ENCODE measurements at regions not wholly inside any gene's neighbourhood (a gene's known extent, or its start where the extent isn't known, plus 50 kb on each side); places are given as distances from the start of the nearest gene placed in this dataset.

DNA sequence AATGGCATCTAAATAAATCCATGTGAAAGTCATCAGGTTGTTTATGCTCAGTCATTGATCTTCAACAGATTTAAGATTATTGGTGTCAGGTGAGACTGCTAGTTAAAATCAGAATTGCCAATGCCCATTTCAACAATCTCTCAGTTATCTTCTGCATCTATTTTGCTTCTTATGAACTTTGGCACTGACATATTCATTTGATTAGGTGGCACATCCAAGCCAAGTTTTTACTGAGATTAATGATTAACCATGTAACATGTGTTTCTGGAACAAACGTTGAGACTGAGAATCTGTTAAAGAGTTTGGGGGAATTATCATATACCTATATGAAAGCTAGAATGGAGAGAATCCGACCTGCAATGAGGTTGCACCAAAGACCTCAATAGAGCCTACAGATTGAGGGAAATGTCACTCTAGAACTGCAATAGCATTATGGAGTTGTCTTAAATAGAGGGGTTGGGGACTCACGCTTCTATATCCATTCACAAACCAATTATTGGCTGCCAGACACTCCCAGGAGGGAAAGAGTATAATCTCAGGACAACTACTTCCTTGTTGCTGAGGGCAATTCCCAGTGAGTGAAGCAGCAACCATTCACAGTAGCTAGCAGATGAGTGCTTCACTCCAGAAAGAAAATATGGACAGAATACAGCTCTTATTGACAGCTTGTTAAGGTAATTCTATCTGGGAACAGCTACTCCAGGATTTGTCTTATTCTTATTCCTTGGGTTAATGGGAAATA is 891.3 kb downstream of the SQOR start:
- 86% methylated on average over 3 of the region's 3 CpGs for WGBS
- no peaks in the 10 kb centered on the region for H3K36me3 ChIP-seq (ENCODE audit: control insufficient read depth in 2 of 2, insufficient read depth in 2 of 2, low read length in 1 of 2)

DNA sequence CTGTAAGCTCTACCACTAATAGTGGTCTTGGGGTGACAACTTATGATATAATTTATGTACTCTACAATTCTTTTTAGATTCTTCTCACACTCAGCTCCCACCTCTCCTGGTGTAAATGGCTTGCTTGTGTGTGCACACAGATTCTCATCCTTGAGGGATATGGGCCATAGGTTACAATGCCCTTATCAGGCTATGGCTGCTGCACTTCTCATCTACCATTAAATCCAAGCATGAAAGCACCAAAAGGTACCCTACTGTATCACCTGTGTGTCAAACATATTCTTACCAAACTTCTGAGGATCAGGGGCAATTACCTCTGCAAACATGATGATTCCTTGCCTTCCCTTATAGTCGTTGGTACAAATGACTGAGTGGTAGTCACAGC is 891.9 kb downstream of the SQOR start:
- DNase-seq (ENCODE audit: low read depth in 6 of 9, low spot score in 9 of 9) = no peak
- no peaks in the 10 kb centered on the region for H3K27me3 ChIP-seq (ENCODE audit: control insufficient read depth in 2 of 2, insufficient read depth in 1 of 2, low read length in 1 of 2)
- H3K27ac ChIP-seq (ENCODE audit: low read depth in 1 of 2, low read length in 1 of 2) = no peak overlapping the region
- H3K4me1 ChIP-seq (ENCODE audit: control insufficient read depth in 2 of 2, insufficient read depth in 2 of 2, low read length in 2 of 2) = no peaks in the 10 kb centered on the region
- no peak overlapping the region for H3K4me3 ChIP-seq (ENCODE audit: low read length in 2 of 2)
- WGBS = 68% methylated on average over 1 of the region's 1 CpG
- H3K9me3 ChIP-seq (ENCODE audit: control insufficient read depth in 2 of 2, insufficient read depth in 1 of 2, low read length in 1 of 2) = no peaks in the 10 kb centered on the region
- H3K36me3 ChIP-seq (ENCODE audit: control insufficient read depth in 2 of 2, insufficient read depth in 2 of 2, low read length in 1 of 2) = no peaks in the 10 kb centered on the region

More for the DNA sequence above, 891.3 kb downstream of the SQOR start:
- H3K9me3 ChIP-seq (ENCODE audit: control insufficient read depth in 2 of 2, insufficient read depth in 1 of 2, low read length in 1 of 2) = no peaks in the 10 kb centered on the region
- no peaks in the 10 kb centered on the region for H3K4me1 ChIP-seq (ENCODE audit: control insufficient read depth in 2 of 2, insufficient read depth in 2 of 2, low read length in 2 of 2)
- no peak overlapping the region for H3K27ac ChIP-seq (ENCODE audit: low read depth in 1 of 2, low read length in 1 of 2)
- H3K27me3 ChIP-seq (ENCODE audit: control insufficient read depth in 2 of 2, insufficient read depth in 1 of 2, low read length in 1 of 2) = no peaks in the 10 kb centered on the region
- no peak overlapping the region for H3K4me3 ChIP-seq (ENCODE audit: low read length in 2 of 2)
- no peak for DNase-seq (ENCODE audit: low read depth in 6 of 9, low spot score in 9 of 9)

DNA sequence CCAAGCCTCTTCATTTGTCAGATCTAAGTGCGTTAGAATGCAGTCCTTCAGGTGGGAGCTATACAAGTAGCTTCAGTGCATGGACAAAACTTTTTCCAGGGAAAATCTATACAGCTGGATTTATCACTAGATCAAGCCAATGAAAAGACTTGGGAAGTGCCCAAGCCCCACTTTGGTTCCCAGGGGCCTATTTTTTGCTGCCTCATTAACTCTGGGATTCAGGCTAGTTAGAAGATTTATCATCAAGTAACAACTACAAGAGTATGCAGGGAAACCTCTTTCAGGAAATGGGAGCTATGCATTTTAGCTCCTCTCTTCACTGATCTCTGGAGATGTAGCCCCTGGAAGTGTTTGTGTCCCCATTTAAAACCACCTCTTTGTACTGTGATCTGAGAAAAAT is 908.8 kb downstream of the SQOR start:
- 93% methylated on average over 1 of the region's 1 CpG for WGBS
- Histone ChIP-seq H3K36me3 (ENCODE audit: control insufficient read depth in 2 of 2, insufficient read depth in 2 of 2, low read length in 1 of 2) (no peaks in the 10 kb centered on the region), H3K27me3 (ENCODE audit: control insufficient read depth in 2 of 2, insufficient read depth in 1 of 2, low read length in 1 of 2) (no peaks in the 10 kb centered on the region), H3K4me3 (ENCODE audit: low read length in 2 of 2) (no peak overlapping the region), H3K4me1 (ENCODE audit: control insufficient read depth in 2 of 2, insufficient read depth in 2 of 2, low read length in 2 of 2) (no peaks in the 10 kb centered on the region), H3K27ac (ENCODE audit: low read depth in 1 of 2, low read length in 1 of 2) (no peak overlapping the region), H3K9me3 (ENCODE audit: control insufficient read depth in 2 of 2, insufficient read depth in 1 of 2, low read length in 1 of 2) (peaks cover 0 to 2% of the 10 kb centered on the region in 2 donors)
- DNase-seq (ENCODE audit: low read depth in 6 of 9, low spot score in 9 of 9) = no peak

DNA sequence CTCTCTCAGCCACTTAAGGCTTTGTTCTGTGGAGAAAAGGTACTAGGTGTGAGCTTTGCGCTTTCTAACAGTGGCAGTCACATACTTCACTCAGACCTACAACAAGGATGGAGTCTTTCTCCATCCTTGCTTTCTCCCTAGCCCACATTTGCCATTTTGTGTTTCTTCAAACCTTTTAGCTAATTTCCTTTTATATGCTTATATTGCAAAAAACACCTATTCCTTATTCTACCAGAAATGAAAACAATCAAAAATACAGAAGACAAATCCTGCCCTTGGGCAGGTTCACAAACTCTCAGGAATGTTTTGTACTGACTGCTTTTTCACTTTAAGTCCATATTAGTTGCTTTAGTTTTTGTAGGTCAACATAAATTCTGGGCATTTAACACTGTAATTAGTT is 914.2 kb downstream of the SQOR start:
- 95% methylated on average over 1 of the region's 1 CpG for WGBS
- no peaks in the 10 kb centered on the region for H3K27me3 ChIP-seq (ENCODE audit: control insufficient read depth in 2 of 2, insufficient read depth in 1 of 2, low read length in 1 of 2)
- no peak overlapping the region for H3K27ac ChIP-seq (ENCODE audit: low read depth in 1 of 2, low read length in 1 of 2)
- H3K4me1 ChIP-seq (ENCODE audit: control insufficient read depth in 2 of 2, insufficient read depth in 2 of 2, low read length in 2 of 2) = no peaks in the 10 kb centered on the region
- H3K4me3 ChIP-seq (ENCODE audit: low read length in 2 of 2) = no peak overlapping the region
- peaks cover 0 to 3% of the 10 kb centered on the region in 2 donors for H3K9me3 ChIP-seq (ENCODE audit: control insufficient read depth in 2 of 2, insufficient read depth in 1 of 2, low read length in 1 of 2)
- no peaks in the 10 kb centered on the region for H3K36me3 ChIP-seq (ENCODE audit: control insufficient read depth in 2 of 2, insufficient read depth in 2 of 2, low read length in 1 of 2)
- no peak for DNase-seq (ENCODE audit: low read depth in 6 of 9, low spot score in 9 of 9)

DNA sequence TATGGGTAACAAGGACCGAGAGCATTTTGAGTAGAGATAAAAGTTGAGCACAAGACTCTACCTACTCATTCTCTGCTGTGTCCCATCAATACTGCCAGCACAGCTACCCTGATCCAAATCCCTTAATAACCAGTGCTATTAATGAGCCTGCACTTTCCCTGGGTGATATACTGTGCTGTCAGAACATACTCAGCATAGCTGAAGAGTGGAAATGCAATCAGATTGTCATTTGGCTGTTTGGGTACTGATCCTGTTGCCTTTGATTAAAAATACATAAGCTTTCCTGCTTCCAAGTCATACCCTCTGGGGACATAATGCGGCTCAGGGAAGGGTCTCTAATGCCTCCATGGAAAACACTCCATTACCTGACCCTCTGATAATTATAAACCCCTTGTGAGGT is 917.5 kb downstream of the SQOR start:
- Histone ChIP-seq H3K4me1 (ENCODE audit: control insufficient read depth in 2 of 2, insufficient read depth in 2 of 2, low read length in 2 of 2) (no peaks in the 10 kb centered on the region), H3K27me3 (ENCODE audit: control insufficient read depth in 2 of 2, insufficient read depth in 1 of 2, low read length in 1 of 2) (no peaks in the 10 kb centered on the region), H3K36me3 (ENCODE audit: control insufficient read depth in 2 of 2, insufficient read depth in 2 of 2, low read length in 1 of 2) (no peaks in the 10 kb centered on the region), H3K27ac (ENCODE audit: low read depth in 1 of 2, low read length in 1 of 2) (no peak overlapping the region), H3K4me3 (ENCODE audit: low read length in 2 of 2) (no peak overlapping the region), H3K9me3 (ENCODE audit: control insufficient read depth in 2 of 2, insufficient read depth in 1 of 2, low read length in 1 of 2) (peaks cover 0 to 3% of the 10 kb centered on the region in 2 donors)
- DNase-seq (ENCODE audit: low read depth in 6 of 9, low spot score in 9 of 9) = no peak
- 92% methylated on average over 2 of the region's 2 CpGs for WGBS

DNA sequence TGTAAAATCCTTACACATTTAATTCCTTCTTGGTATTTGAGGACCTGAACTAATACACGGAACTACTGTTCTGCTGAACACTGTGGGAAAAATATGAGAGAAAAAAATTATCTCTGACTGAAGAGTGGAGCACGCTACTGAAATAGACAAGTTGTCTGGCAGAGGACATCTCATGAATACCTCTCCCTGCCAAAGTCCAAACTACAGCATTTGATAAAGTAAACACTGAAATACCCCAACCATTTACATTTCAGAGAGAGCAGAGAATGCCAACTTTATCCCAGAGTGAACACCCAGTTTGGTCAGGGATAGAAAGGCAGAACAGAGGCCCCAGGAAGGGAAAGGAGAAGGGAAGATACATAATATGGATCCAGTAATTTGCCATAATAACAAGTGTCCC is 920.7 kb downstream of the SQOR start:
- no peak for DNase-seq (ENCODE audit: low read depth in 6 of 9, low spot score in 9 of 9)
- Histone ChIP-seq H3K4me1 (ENCODE audit: control insufficient read depth in 2 of 2, insufficient read depth in 2 of 2, low read length in 2 of 2) (no peaks in the 10 kb centered on the region), H3K9me3 (ENCODE audit: control insufficient read depth in 2 of 2, insufficient read depth in 1 of 2, low read length in 1 of 2) (peaks cover 0 to 1% of the 10 kb centered on the region in 2 donors), H3K27ac (ENCODE audit: low read depth in 1 of 2, low read length in 1 of 2) (no peak overlapping the region), H3K4me3 (ENCODE audit: low read length in 2 of 2) (no peak overlapping the region), H3K36me3 (ENCODE audit: control insufficient read depth in 2 of 2, insufficient read depth in 2 of 2, low read length in 1 of 2) (no peaks in the 10 kb centered on the region), H3K27me3 (ENCODE audit: control insufficient read depth in 2 of 2, insufficient read depth in 1 of 2, low read length in 1 of 2) (no peaks in the 10 kb centered on the region)
- 69% methylated on average over 2 of the region's 2 CpGs for WGBS

DNA sequence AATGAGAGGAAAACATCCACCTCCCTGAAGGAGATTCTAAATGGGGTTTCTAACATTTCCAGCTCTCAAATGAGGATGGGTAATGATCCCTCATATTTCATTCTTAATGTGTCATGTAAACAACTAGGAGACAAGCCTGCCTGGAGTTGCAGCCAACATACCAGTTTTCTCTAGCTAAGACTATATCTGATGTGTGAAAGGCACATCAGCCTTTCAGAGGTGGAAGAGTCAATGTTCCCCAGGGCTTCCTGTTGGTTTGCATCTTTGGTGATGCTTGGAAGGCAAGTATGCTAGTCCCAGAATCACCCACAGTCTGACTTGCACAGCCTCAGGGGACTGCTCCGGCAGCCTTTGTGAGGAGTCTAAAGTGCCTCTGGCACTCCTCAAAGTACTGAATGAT is 921.2 kb downstream of the SQOR start:
- Histone ChIP-seq H3K27me3 (ENCODE audit: control insufficient read depth in 2 of 2, insufficient read depth in 1 of 2, low read length in 1 of 2) (no peaks in the 10 kb centered on the region), H3K4me1 (ENCODE audit: control insufficient read depth in 2 of 2, insufficient read depth in 2 of 2, low read length in 2 of 2) (no peaks in the 10 kb centered on the region), H3K36me3 (ENCODE audit: control insufficient read depth in 2 of 2, insufficient read depth in 2 of 2, low read length in 1 of 2) (no peaks in the 10 kb centered on the region), H3K27ac (ENCODE audit: low read depth in 1 of 2, low read length in 1 of 2) (no peak overlapping the region), H3K4me3 (ENCODE audit: low read length in 2 of 2) (no peak overlapping the region), H3K9me3 (ENCODE audit: control insufficient read depth in 2 of 2, insufficient read depth in 1 of 2, low read length in 1 of 2) (no peaks in the 10 kb centered on the region)
- WGBS = 96% methylated on average over 1 of the region's 1 CpG
- DNase-seq (ENCODE audit: low read depth in 6 of 9, low spot score in 9 of 9) = no peak

DNA sequence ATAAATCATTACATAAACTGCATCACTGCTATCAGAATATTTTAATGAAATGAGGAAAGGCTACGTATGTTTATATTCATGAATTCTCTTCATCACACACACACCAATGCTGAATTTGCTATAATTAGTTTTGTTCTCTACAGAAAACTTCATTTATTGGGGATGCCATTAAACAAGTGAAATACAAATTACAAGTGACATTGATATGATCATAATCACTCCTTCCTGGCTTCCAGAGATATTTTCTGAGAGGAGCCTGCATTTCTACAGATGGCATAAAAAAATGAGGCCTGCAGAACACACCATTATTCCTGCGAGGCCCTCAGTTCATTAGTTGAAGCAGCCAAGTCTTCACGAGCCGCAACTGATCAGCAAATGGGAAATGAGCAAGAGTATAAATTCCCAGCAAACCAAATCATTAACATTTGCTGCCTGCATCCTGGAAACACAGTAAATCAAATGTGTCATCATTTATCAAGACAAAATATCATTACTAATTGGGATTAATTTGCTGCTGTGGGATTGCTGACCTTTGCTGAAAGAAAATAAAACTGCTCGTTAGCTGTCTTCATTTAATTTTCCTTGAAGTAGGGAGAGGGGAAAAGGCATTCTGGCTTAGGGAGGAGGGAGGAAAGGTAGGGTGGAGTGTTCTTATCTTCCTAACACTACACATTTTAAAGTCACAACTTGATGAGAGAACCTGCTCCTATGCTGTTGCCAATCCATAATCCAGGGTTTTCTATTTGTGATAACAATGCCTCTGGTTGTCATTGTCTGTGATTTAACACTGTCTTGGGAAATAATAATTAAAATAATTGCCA is 921.9 kb downstream of the SQOR start:
- Histone ChIP-seq H3K4me3 (ENCODE audit: low read length in 2 of 2) (no peak overlapping the region), H3K27me3 (ENCODE audit: control insufficient read depth in 2 of 2, insufficient read depth in 1 of 2, low read length in 1 of 2) (no peaks in the 10 kb centered on the region), H3K4me1 (ENCODE audit: control insufficient read depth in 2 of 2, insufficient read depth in 2 of 2, low read length in 2 of 2) (no peaks in the 10 kb centered on the region), H3K36me3 (ENCODE audit: control insufficient read depth in 2 of 2, insufficient read depth in 2 of 2, low read length in 1 of 2) (no peaks in the 10 kb centered on the region), H3K27ac (ENCODE audit: low read depth in 1 of 2, low read length in 1 of 2) (no peak overlapping the region), H3K9me3 (ENCODE audit: control insufficient read depth in 2 of 2, insufficient read depth in 1 of 2, low read length in 1 of 2) (no peaks in the 10 kb centered on the region)
- WGBS = 90% methylated on average over 5 of the region's 5 CpGs
- DNase-seq (ENCODE audit: low read depth in 6 of 9, low spot score in 9 of 9) = no peak

DNA sequence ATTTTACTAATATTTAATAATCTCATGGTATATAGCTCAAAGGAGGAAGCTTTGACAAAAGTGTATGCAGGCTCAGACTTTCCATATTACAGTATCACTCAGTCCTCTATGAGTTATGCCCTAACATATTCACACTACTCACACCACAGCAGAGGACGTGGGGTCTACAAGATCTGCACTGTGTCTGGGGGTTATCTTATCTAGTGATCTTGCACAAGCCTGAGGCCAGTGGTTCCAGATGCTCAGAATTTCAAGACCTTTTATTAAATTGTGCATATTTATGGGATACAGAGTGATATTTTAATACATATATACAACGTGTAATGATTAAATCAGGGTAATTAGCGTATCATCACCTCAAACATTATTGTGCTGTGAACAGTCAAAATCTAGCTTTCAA is 933.1 kb downstream of the SQOR start:
- Histone ChIP-seq H3K9me3 (ENCODE audit: control insufficient read depth in 2 of 2, insufficient read depth in 1 of 2, low read length in 1 of 2) (peaks cover 2 to 7% of the 10 kb centered on the region in 2 donors), H3K4me3 (ENCODE audit: low read length in 2 of 2) (no peak overlapping the region), H3K27ac (ENCODE audit: low read depth in 1 of 2, low read length in 1 of 2) (no peak overlapping the region), H3K27me3 (ENCODE audit: control insufficient read depth in 2 of 2, insufficient read depth in 1 of 2, low read length in 1 of 2) (no peaks in the 10 kb centered on the region), H3K4me1 (ENCODE audit: control insufficient read depth in 2 of 2, insufficient read depth in 2 of 2, low read length in 2 of 2) (no peaks in the 10 kb centered on the region), H3K36me3 (ENCODE audit: control insufficient read depth in 2 of 2, insufficient read depth in 2 of 2, low read length in 1 of 2) (no peaks in the 10 kb centered on the region)
- no peak for DNase-seq (ENCODE audit: low read depth in 6 of 9, low spot score in 9 of 9)
- WGBS = 83% methylated on average over 3 of the region's 3 CpGs

All from thymus (tissue), 11 donors.